ENCODE measurements at regions not wholly inside any gene's neighbourhood (a gene's known extent, or its start where the extent isn't known, plus 50 kb on each side); places are given as distances from the start of the nearest gene placed in this dataset.

- no peak for TF ChIP-seq CTCF (conservative IDR thresholded peaks at IDR 0.05; ENCODE audit: low read depth in 2 of 2)
- no peak for TF ChIP-seq EZH2phosphoT487 (IDR thresholded peaks at IDR 0.05; ENCODE audit: unreplicated experiment)
- TF ChIP-seq CREB1 (CRISPR knock-in tag; IDR thresholded peaks at IDR 0.05; ENCODE audit: low read depth), result no peak
- TF ChIP-seq POLR2AphosphoS5 (IDR thresholded peaks at IDR 0.05; ENCODE audit: low read depth), result no peak
- no peak for TF ChIP-seq EZH2 (IDR thresholded peaks at IDR 0.05; ENCODE audit: low read depth, unreplicated experiment)
- TF ChIP-seq JUNB (IDR thresholded peaks at IDR 0.05; ENCODE audit: unreplicated experiment), result no peak
- TF ChIP-seq REST (IDR thresholded peaks at IDR 0.05; ENCODE audit: unreplicated experiment), result no peak
- TF ChIP-seq NANOG (IDR thresholded peaks at IDR 0.05; ENCODE audit: borderline replicate concordance), result no peak
- no peak for TF ChIP-seq ETS1 (IDR thresholded peaks at IDR 0.05)
- TF ChIP-seq ZNF331 (CRISPR knock-in tag; IDR thresholded peaks at IDR 0.05; ENCODE audit: low read depth), result no peak
- TF ChIP-seq STAT1 (IDR thresholded peaks at IDR 0.05; ENCODE audit: unreplicated experiment), result no peak
- no peak for TF ChIP-seq ZNF114 (CRISPR knock-in tag; IDR thresholded peaks at IDR 0.05)
- TF ChIP-seq ZNF462 (CRISPR knock-in tag; IDR thresholded peaks at IDR 0.05), result no peak
Measured at GRCh38 chr13:111595276-111595675, 274.8 kb downstream of the TEX29 start.

Data from GM23338 (cell line).